ENCODE measurements at regions not wholly inside any gene's neighbourhood (a gene's known extent, or its start where the extent isn't known, plus 50 kb on each side); places are given as distances from the start of the nearest gene placed in this dataset.
"Not testable (repeated sequence)": the region's sequence is repeated elsewhere in the genome, so short reads cannot be mapped to it uniquely, and the experiment has no call there.

DNA sequence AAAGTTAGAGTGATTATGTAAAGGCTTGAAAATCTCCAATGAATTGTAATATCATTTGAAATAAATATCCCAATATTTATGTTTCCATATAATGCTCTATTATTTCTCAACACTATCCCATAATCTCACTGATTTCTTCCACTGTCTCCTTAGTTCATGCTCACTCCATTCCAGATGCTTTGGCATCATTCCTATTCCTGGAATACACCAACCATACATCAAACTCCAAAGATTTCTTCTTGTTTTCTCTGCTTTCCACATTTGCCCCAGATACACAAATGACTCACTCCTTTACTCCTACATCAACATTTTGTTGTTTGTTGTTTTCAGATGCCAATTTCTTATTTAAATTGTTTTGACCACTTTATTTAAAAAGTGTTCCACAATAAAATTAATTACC lies 1390.8 kb downstream of the ZPLD1 start:
- no peak for DNase-seq

GRCh38 chr3:103829723-103830326 lies 1395.0 kb downstream of the ZPLD1 start:
- no peak for DNase-seq

DNA sequence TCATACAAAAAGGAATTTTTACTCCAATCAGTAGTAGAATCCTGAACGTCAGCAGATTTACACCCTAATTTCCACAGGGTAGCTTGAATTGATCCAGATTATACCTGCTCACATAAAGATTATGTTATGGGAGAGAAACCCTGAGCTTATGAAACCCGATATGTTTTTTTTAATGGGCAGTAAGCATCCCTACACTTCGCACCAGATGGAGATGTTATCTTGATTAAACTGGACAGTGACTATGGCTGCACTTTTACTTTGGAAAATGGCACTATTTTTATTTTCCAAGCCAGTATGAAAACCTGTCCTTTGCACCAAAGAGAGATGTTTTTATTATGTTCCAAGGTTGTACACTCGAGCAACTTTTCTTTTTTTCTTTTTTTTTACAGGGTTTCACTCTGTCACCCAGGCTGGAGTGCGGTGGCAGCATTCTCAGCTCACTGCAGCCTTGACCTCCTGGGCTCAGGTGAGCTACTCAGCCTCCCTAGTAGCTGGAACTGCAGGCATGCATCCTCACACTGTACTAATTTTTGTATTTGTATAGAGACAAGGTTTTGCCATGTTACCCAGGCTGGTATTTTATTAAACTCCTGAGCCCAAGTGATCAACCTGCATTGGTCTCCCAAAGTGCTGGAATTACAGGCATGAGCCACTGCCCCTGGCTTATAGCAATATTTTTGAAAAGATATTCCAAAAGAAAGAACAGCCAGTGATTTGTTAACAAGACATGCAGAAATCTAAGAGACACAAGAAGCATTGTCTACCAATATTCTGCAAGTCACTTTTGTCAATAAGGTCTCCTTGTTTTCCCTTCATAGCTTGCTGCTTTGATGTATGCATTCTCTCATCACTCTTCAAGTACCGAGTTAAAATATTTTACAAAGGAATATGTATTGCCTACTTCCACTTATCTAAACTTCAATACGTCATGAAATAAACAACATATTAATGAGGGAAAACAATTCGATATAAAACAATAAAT lies 1412.6 kb downstream of the ZPLD1 start:
- DNase-seq = peak; percentile 48

DNA sequence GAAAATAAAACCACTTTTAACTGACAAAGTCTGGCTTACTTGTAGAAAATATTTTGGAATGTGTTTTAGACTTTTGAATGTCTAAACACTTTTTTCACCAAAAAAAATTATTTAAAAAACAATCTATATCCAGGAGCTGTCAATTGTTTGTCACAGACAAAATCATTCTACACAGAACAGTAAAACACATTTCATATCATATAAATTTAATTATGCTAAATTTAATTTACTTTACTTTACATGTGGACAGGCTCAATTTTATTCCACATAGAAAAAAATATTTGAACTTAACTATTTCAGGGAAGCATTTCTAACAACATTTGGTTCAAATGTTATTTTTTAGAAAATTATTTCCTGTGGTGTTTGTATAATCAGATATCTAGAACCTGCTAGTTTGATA lies 1417.0 kb downstream of the ZPLD1 start:
- no peak for DNase-seq

- DNase-seq = no peak
These were observed 1427.6 kb downstream of the ZPLD1 start for GRCh38 chr3:103862415-103862814.

GRCh38 chr3:103863381-103863780 lies 1428.6 kb downstream of the ZPLD1 start:
- no peak for DNase-seq

- DNase-seq = no peak
These were observed 1431.3 kb downstream of the ZPLD1 start for GRCh38 chr3:103866113-103866512.

DNA sequence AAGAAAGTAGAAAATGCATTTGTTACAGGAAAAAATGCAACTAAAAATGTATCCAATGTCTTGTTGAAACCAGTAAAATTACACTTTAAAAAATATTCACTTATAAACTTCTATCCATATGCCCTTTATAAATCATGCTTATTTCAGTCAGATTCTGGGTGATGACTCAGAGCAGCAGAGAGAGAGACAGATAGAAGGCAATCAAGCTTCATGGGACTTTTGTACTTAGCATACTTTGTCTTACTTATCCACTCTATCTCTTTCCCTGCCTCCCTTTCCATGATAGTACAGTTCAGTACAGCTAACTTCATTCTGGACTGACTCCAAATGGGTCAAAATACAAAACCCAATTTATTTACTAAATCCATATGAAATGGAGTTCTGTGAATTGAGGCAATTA lies 1438.2 kb downstream of the ZPLD1 start:
- no peak for DNase-seq

DNA sequence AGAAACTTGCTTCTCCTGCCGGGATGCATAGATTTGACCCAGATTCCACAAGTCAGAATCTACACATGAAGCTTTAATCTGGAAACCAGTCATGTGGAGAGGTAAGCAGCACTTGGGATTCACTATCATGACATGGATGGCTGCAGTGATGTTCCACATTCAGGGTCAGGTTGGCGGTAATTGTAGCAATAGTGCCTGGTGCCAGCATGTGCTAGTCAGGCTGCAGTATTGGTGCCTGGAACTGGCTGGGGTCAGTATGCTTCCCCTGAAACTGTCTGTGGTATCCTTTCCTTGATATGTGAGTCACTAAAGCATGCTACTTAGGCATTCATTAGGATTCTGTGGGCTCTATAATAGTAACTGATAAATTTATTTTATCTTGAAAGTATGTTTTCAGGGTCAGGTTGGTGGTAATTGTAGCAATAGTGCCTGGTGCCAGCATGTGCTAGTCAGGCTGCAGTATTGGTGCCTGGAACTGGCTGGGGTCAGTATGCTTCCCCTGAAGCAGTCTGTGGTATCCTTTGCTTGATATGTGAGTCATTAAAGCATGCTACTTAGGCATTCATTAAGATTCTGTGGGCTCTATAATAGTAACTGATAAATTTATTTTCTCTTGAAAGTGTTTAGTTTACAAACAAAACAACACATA lies 1439.2 kb downstream of the ZPLD1 start:
- no peak for DNase-seq

DNA sequence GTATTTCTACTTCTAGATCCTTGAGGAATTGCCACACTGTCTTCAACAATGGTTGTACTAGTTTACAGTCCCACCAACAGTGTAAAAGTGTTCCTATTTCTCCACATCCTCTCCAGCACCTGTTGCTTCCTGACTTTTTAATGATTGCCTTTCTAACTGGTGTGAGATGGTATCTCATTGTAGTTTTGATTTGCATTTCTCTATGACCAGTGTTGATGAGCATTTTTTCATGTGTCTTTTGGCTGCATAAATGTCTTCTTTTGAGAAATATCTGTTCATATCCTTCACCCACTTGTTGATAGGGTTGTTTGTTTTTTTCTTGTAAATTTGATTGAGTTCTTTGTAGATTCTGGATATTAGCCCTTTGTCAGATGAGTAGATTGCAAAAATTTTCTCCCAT lies 1447.0 kb downstream of the ZPLD1 start:
- DNase-seq = not testable (repeated sequence)

- DNase-seq = no peak
These were observed 1454.9 kb downstream of the ZPLD1 start for GRCh38 chr3:103889675-103890074.

DNA sequence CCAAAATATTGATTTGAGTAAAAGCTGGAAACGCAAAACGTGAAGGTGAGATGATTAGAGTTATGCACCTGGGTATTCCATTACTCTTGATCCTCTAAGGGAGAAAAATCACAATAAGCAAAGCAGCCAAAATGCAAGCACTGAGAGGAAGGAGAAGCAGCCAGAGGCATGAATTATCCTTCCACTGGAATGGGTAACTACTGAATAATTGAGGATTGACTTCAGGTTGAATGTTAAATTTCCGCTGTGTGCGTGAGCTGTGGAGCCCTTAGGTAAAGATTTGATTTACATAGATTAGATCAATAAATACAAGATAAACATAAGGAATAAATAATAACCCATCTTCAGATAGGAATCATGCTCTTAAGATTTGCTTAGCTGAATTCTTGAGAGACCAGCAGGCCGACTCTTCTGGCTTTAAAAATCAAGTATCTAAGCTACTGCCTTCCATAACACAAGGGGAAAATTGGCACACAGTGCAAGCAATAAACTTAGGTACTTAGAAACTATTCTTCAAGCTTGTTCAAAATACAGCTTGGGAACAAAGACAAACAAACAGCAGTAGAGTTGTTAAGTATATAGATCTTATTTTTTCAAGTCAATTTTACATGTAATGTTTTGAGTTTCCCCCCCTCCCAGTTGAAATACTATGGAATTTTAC lies 1459.5 kb downstream of the ZPLD1 start:
- DNase-seq = no peak

DNA sequence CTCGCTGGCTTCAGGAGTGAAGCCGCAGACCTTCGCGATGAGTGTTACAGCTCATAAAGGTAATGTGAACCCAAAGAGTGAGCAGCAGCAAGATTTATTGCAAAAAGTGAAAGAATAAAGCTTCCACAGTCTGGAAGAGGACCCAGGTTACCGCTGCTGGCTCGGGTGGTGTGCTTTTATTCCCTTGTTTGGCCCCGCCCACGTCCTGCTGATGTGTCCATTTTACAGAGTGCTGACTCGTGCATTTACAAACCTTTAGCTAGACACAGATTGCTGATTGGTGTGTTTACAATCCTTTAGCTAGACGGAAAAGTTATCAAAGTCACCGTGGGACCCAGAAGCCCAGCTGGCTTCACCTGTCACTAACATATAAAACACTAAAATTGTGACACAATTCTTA lies 1464.5 kb downstream of the ZPLD1 start:
- DNase-seq = no peak

DNA sequence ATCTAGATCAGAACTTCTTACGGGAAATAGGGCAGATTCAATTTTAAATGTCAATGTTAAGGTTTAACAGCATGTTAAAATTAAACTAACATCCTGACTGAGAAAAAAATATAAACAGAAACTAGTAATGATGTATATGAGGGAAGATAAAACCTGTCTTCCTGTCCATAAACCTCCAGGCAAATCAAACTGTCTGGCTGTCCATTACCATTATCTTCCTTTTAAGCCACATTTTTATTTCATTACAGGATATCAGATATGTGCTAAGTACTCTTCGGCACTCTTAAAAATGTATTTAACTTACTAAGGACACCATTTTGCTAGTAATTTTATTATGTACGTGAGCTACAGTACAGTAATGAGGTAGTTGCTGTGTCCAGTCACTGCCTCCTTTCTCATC lies 1461.7 kb upstream of the ALCAM start:
- DNase-seq = no peak

- DNase-seq = no peak
These were observed 1460.4 kb upstream of the ALCAM start for GRCh38 chr3:103906304-103906703.

- no peak for DNase-seq
These were observed 1459.9 kb upstream of the ALCAM start for GRCh38 chr3:103906808-103907207.

DNA sequence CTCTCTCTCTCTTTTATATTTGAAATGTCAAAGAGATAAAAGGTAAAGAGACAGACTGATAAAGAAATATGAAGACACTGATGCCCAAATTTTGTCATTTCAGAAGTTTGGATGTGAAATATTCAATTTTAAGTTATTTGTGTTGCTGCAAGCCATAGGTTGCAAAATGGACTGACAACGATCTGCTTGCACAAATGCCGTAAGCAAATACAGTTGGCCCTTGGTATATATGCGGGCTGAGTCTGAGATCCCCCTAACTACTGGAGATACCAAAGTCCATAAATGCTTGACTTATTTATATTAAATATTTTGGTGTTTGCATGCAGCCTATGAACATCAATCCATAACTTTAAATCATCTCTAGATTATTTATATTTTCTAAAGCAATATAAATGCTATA lies 1459.1 kb upstream of the ALCAM start:
- no peak for DNase-seq

- no peak for DNase-seq
These were observed 1457.3 kb upstream of the ALCAM start for GRCh38 chr3:103909395-103909794.

GRCh38 chr3:103918336-103918735 lies 1448.4 kb upstream of the ALCAM start:
- no peak for DNase-seq

- no peak for DNase-seq
These were observed 1447.4 kb upstream of the ALCAM start for GRCh38 chr3:103919327-103919726.

DNA sequence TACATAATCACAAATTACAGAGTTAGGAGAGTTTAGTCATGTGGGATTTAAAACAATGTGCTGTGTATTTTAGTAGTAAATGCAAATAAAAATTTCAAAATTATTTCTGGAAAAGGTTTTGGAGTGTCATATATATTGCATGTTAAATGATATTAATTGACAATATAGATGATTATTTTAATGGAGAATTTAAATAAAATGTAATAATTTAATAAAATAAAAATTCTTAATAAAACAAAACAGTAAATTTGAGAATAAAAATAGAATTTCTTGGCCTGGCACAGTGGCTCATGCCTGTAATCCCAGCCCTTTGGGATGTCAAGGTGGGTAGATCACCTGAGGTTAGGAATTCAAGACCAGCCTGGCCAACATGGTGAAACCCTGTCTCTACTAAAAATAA lies 1442.8 kb upstream of the ALCAM start:
- no peak for DNase-seq

- DNase-seq = no peak
These were observed 1442.2 kb upstream of the ALCAM start for GRCh38 chr3:103924544-103924943.

DNA sequence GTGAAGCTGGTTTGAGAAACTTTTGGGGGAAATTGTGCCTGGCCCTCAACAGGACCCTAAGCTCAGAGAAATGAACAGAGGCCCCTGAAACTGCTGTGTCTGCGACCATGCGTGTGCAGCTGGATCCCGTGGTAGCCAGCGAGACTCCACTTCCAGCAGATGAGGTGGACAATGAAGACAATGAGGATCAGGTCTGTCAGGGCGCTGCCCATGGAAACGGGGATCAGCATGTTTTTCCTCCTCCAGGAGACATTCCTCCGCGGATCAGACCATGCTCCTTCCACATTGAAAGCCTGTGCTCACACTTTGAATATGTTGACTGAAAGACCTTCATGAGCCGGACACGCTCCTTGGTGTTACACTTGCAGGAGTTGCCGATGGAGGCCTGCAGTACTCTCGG lies 1439.8 kb upstream of the ALCAM start:
- DNase-seq = no peak

Measured in NCI-H82 (cell line).